Psoas muscle (tissue), 7 donors: ENCODE measurements at regions not wholly inside any gene's neighbourhood (a gene's known extent, or its start where the extent isn't known, plus 50 kb on each side); places are given as distances from the start of the nearest gene placed in this dataset.

Source experiments
- ATAC-seq, 4 donors: fragments of 200-7000 bp; cut with Tn5 transposase; one replicate each; pipeline ENCODE4 v1.9.1; 2020; ENCODE audit warnings: moderate library complexity in 3 of 4, mild to moderate bottlenecking in 2 of 4
- DNase-seq, 2 donors: peaks; one replicate each; pipeline ENCODE4 v3.0.0-alpha.2; 2020
- H3K27ac ChIP-seq: fragments of 200-600 bp; one replicate; pipeline ENCODE4 v1.8.0; 2022
- H3K27me3 ChIP-seq, 3 donors: fragments of 200-600 bp in 1 of 3; one replicate each; pipeline versions ENCODE4 v1.6.1 to v1.8.0; 2013 to 2022; ENCODE audit warnings: low read length in 2 of 3, mild to moderate bottlenecking in 2 of 3, moderate library complexity in 1 of 3; ENCODE audit not compliant: insufficient read depth in 3 of 3
- H3K36me3 ChIP-seq, 2 donors: fragments of 200-600 bp in 1 of 2; one replicate each; pipeline versions ENCODE4 v1.6.1 to v1.8.0; 2013 to 2022; ENCODE audit warnings: low read depth in 1 of 2, mild to moderate bottlenecking in 1 of 2, moderate library complexity in 1 of 2; ENCODE audit not compliant: insufficient read depth in 1 of 2
- H3K4me1 ChIP-seq: fragments of 200-600 bp; one replicate; pipeline ENCODE4 v1.8.0; 2022
- H3K4me3 ChIP-seq: fragments of 200-600 bp; one replicate; pipeline ENCODE4 v1.8.0; 2022; ENCODE audit warnings: mild to moderate bottlenecking
- H3K9me3 ChIP-seq: fragments of 200-600 bp; one replicate; pipeline ENCODE4 v1.8.0; 2022
- CTCF ChIP-seq: fragments of 200-600 bp; IDR thresholded peaks from one replicate; pipeline ENCODE4 v1.8.0; 2022; ENCODE audit warnings: antibody characterized with exemption
- WGBS, 3 donors: extraction: QIAGEN DNeasy Blood & Tissue Kit; methylation state at CpG; one replicate each; pipeline versions ENCODE4 v1.1.6 to v1.1.7; 2013; 5-methylcytosine and 5-hydroxymethylcytosine counted together
- intact Hi-C, 2 donors: fragments of 100-400 bp; cut with DNase I; formaldehyde crosslinking; loops; one replicate each; pipeline versions ENCODE4 v1.11.0 to v1.14.2; 2022
- donor health status: healthy with polysubstance abuse.
- donor health status: DM: no; HTN: no; CAD: no; lungs with moderate emphysema.
- donor health status: Bipolar disorder and iron deficiency.
- donor health status: healthy.
- donor health status: DM: yes; HTN: yes; CAD: no.
- donor health status: DM: no; HTN: no; CAD: no.
- donor health status: DM: yes; HTN: yes; CAD: no.

GRCh38 chr6:121767211-121767610 is 331.8 kb downstream of the GJA1 start:
- Histone ChIP-seq H3K9me3 (no peaks in the 10 kb centered on the region), H3K4me1 (no peaks in the 10 kb centered on the region), H3K36me3 (no peaks in the 10 kb centered on the region), H3K4me3 (peak overlapping the region; percentile 33), H3K27me3 (no peaks in the 10 kb centered on the region), H3K27ac (no peak overlapping the region)
- no peak for TF ChIP-seq CTCF
- peak in 1 of 4 donors; percentile 50 for ATAC-seq
- 50 to 64% (median 53%) methylated on average over 3 of the region's 3 CpGs for WGBS, 3 donors
- intact Hi-C loops, result loop anchor here in 1 of 2 donors (5.0 kb wide), 1 partner anchor 120 kb away; no protein-coding TSS in a partner anchor
- no peak for DNase-seq

- no peak overlapping the region for H3K27ac ChIP-seq
- no peak overlapping the region for H3K4me3 ChIP-seq
- no peaks in the 10 kb centered on the region for H3K36me3 ChIP-seq
- no peak for TF ChIP-seq CTCF
- H3K4me1 ChIP-seq, result no peaks in the 10 kb centered on the region
- H3K9me3 ChIP-seq, result no peaks in the 10 kb centered on the region
- intact Hi-C loops, result loop anchor here in 1 of 2 donors (5.0 kb wide), 1 partner anchor 334 kb away; the partner anchor contains the start of gene GJA1
- DNase-seq, result no peak
- 86 to 95% (median 89%) methylated on average over 2 of the region's 2 CpGs for WGBS, 3 donors
- ATAC-seq, result no peak
- no peaks in the 10 kb centered on the region for H3K27me3 ChIP-seq
Measured at GRCh38 chr6:121770943-121771342, 335.5 kb downstream of the GJA1 start.

- no peak overlapping the region for H3K27ac ChIP-seq
- no peak for ATAC-seq
- intact Hi-C loops, result loop anchor here in 1 of 2 donors (5.0 kb wide), 1 partner anchor 335 kb away; the partner anchor contains the start of gene GJA1
- no peaks in the 10 kb centered on the region for H3K36me3 ChIP-seq
- no peak overlapping the region for H3K4me3 ChIP-seq
- H3K4me1 ChIP-seq, result no peaks in the 10 kb centered on the region
- no peak for TF ChIP-seq CTCF
- no peaks in the 10 kb centered on the region for H3K27me3 ChIP-seq
- DNase-seq, result no peak
- no peaks in the 10 kb centered on the region for H3K9me3 ChIP-seq
- 48 to 52% (median 52%) methylated on average over 4 of the region's 4 CpGs for WGBS, 3 donors
Measured at GRCh38 chr6:121771937-121772720, 336.7 kb downstream of the GJA1 start.

- Histone ChIP-seq H3K4me3 (no peak overlapping the region), H3K4me1 (peaks cover 10% of the 10 kb centered on the region), H3K27ac (no peak overlapping the region), H3K27me3 (no peaks in the 10 kb centered on the region), H3K9me3 (peaks cover 7% of the 10 kb centered on the region), H3K36me3 (no peaks in the 10 kb centered on the region)
- intact Hi-C loops, result no loop called here
- DNase-seq, result no peak
- ATAC-seq, result no peak
- TF ChIP-seq CTCF, result no peak
- WGBS, 3 donors, result 97 to 99% (median 97%) methylated on average over 2 of the region's 2 CpGs
Measured at GRCh38 chr6:121776054-121776453, 340.6 kb downstream of the GJA1 start.
